HEK293T (cell line): ENCODE measurements at regions not wholly inside any gene's neighbourhood (a gene's known extent, or its start where the extent isn't known, plus 50 kb on each side); places are given as distances from the start of the nearest gene placed in this dataset.
"Not testable (repeated sequence)": the region's sequence is repeated elsewhere in the genome, so short reads cannot be mapped to it uniquely, and the experiment has no call there.

Experiments
- CTCF ChIA-PET: fragments of 350-600 bp; formaldehyde crosslinking; extraction: SDS; loops from one replicate; lab custom pipeline; 2021; ENCODE audit warnings: antibody characterized with exemption, inconsistent platforms; lab: Yijun Ruan, JAX
- POLR2A ChIA-PET: fragments of 350-600 bp; formaldehyde crosslinking; extraction: SDS; loops from one replicate; lab custom pipeline; 2020; ENCODE audit warnings: antibody characterized with exemption, inconsistent platforms; lab: Yijun Ruan, JAX
- DNase-seq: peaks from one replicate; pipeline ENCODE4 v3.0.0; 2012; ENCODE audit warnings: mixed read lengths; ENCODE audit errors: extremely low spot score
- ARNT ChIP-seq: fragments of 450-650 bp; IDR thresholded peaks from 2 replicates; pipeline ENCODE4 v1.6.1; 2017; ENCODE audit warnings: mild to moderate bottlenecking
- BHLHE40 ChIP-seq: fragments of 450-650 bp; IDR thresholded peaks from 2 replicates; pipeline ENCODE4 v1.6.1; 2016; ENCODE audit warnings: mild to moderate bottlenecking, moderate library complexity, borderline replicate concordance
- CTBP1 ChIP-seq: fragments of 450-650 bp; IDR thresholded peaks from 2 replicates; pipeline ENCODE4 v1.6.1; 2016; ENCODE audit warnings: borderline replicate concordance
- ELF4 ChIP-seq: fragments of 450-650 bp; IDR thresholded peaks from 2 replicates; pipeline ENCODE4 v1.6.1; 2017; ENCODE audit warnings: antibody characterized with exemption
- FOXA1 ChIP-seq: fragments of 450-650 bp; IDR thresholded peaks from 2 replicates; pipeline ENCODE4 v1.6.1; 2016; ENCODE audit warnings: mild to moderate bottlenecking
- FOXK2 ChIP-seq: fragments of 450-650 bp; IDR thresholded peaks from 2 replicates; pipeline ENCODE4 v1.6.1; 2016; ENCODE audit warnings: mild to moderate bottlenecking
- FOXM1 ChIP-seq: fragments of 450-650 bp; IDR thresholded peaks from 2 replicates; pipeline ENCODE4 v1.6.1; 2017; ENCODE audit warnings: mild to moderate bottlenecking, borderline replicate concordance
- HDGF ChIP-seq: fragments of 450-650 bp; IDR thresholded peaks from 2 replicates; pipeline ENCODE4 v1.6.1; 2017; ENCODE audit warnings: antibody characterized with exemption, borderline replicate concordance
- L3MBTL2 ChIP-seq: fragments of 450-650 bp; conservative IDR thresholded peaks from 2 replicates; pipeline ENCODE4 v1.6.1; 2016; ENCODE audit warnings: mild to moderate bottlenecking
- LEF1 ChIP-seq: fragments of 450-650 bp; IDR thresholded peaks from 2 replicates; pipeline ENCODE4 v1.6.1; 2017; ENCODE audit warnings: mild to moderate bottlenecking, borderline replicate concordance
- NFRKB ChIP-seq: fragments of 450-650 bp; IDR thresholded peaks from 2 replicates; pipeline ENCODE4 v1.6.1; 2016; ENCODE audit warnings: mild to moderate bottlenecking, moderate library complexity
- SP1 ChIP-seq: fragments of 450-650 bp; IDR thresholded peaks from 2 replicates; pipeline ENCODE4 v1.6.1; 2017
- SUZ12 ChIP-seq: fragments of 450-650 bp; IDR thresholded peaks from 2 replicates; pipeline ENCODE4 v1.6.1; 2016; ENCODE audit warnings: mild to moderate bottlenecking
- TARDBP ChIP-seq: fragments of 450-650 bp; IDR thresholded peaks from 2 replicates; pipeline ENCODE4 v1.6.1; 2016
- ZNF384 ChIP-seq: fragments of 450-650 bp; IDR thresholded peaks from 2 replicates; pipeline ENCODE4 v1.6.1; 2016
- TF ChIP-seq, protein P1 (sequence below): fragments of 450-650 bp; IDR thresholded peaks from 2 replicates; pipeline ENCODE4 v1.6.1; 2016

DNA sequence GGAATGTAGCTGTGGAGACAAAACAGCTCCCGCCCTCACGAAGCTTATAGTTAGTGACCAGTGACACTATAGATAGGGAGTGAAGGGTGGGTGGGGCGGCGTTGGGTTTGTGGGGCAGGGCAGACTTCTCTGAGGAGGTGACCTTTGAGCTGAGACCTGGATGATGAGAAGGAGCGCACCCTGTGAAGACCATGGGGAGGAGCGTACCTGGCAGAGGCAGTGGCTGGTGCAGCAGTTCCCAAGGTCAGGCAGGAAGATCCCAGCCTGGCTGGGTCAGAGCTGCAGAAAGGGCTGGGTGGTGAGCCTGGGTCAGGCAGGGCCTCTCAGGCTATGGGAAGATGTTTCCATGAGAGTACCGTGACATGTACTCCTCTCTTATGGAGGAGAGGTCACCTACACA is 135.0 kb upstream of the RCN1 start:
- no peak for TF ChIP-seq FOXA1
- TF ChIP-seq SUZ12: no peak
- no peak for TF ChIP-seq FOXM1
- no peak for TF ChIP-seq ZNF384
- TF ChIP-seq, protein P1, sequence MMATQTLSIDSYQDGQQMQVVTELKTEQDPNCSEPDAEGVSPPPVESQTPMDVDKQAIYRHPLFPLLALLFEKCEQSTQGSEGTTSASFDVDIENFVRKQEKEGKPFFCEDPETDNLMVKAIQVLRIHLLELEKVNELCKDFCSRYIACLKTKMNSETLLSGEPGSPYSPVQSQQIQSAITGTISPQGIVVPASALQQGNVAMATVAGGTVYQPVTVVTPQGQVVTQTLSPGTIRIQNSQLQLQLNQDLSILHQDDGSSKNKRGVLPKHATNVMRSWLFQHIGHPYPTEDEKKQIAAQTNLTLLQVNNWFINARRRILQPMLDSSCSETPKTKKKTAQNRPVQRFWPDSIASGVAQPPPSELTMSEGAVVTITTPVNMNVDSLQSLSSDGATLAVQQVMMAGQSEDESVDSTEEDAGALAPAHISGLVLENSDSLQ: no peak
- no peak for TF ChIP-seq BHLHE40
- no peak for TF ChIP-seq NFRKB
- TF ChIP-seq LEF1: no peak
- no peak for TF ChIP-seq SP1
- TF ChIP-seq FOXK2: no peak
- CTCF ChIA-PET: interaction anchor here (0.7 kb wide), 1 partner anchor 25 kb away, joined by 3 read pairs; no protein-coding TSS in a partner anchor
- DNase-seq: no peak
- POLR2A ChIA-PET: no interaction called here

GRCh38 chr11:31953803-31954327 is 137.0 kb upstream of the RCN1 start:
- ChIA-PET POLR2A (no interaction called here), CTCF (no interaction called here)
- no peak for DNase-seq
- TF ChIP-seq, protein P1: no peak
- TF ChIP-seq ARNT: no peak
- TF ChIP-seq FOXA1: no peak
- TF ChIP-seq LEF1: no peak
- no peak for TF ChIP-seq BHLHE40
- no peak for TF ChIP-seq ELF4
- TF ChIP-seq NFRKB: no peak
- no peak for TF ChIP-seq CTBP1
- TF ChIP-seq L3MBTL2: no peak
- no peak for TF ChIP-seq SP1

GRCh38 chr11:31949733-31950200 is 138.6 kb upstream of the PAX6 start:
- CTCF ChIA-PET, DNase-seq, POLR2A ChIA-PET: not testable (repeated sequence)

GRCh38 chr11:31947051-31947450 is 135.9 kb upstream of the PAX6 start:
- no peak for DNase-seq
- TF ChIP-seq SUZ12: no peak
- TF ChIP-seq ZNF384: no peak
- ChIA-PET CTCF (no interaction called here), POLR2A (no interaction called here)

DNA sequence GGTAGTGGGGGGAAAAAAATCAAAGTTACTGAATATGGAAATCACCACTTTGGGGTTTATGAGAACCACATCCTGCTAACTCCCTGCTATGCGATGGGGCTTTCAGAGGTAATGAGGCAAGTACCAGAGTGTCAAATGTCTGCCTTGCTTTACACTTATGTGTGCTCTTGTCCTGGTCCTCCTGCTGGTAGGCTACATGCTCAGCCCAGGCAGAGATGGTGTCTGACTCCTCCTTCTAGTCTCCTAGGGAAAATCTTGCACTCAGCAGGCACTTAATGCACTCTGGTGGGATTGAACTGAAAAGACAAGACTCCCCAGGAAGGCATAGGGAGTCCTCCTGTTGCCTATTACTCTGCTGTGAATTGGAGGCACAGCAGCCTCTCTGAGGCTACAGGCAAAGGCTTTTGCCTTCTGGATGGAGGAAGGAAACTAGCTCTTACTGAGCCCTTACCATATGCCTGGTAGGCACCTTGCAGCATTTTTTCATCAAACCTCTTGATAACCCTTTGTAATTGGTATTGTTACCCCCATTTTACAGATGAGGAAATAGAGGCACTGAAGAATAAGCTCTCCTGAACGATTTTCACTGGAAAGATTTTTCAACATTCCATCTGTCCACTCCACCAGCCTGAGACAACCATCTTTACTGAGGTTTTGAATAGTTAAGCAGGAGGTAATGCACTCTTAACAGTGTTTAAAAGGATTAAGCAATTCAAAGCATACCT is 132.1 kb upstream of the PAX6 start:
- TF ChIP-seq NFRKB: no peak
- TF ChIP-seq HDGF: no peak
- TF ChIP-seq SP1: no peak
- TF ChIP-seq SUZ12: no peak
- no peak for TF ChIP-seq CTBP1
- no peak for TF ChIP-seq BHLHE40
- TF ChIP-seq LEF1: no peak
- no peak for TF ChIP-seq ZNF384
- no peak for TF ChIP-seq FOXM1
- TF ChIP-seq ARNT: no peak
- TF ChIP-seq L3MBTL2: no peak
- TF ChIP-seq, protein P1: no peak
- TF ChIP-seq FOXA1: no peak
- no peak for TF ChIP-seq FOXK2
- TF ChIP-seq TARDBP: no peak
- no peak for TF ChIP-seq ELF4
- CTCF ChIA-PET: interaction anchor here (0.6 kb wide), 1 partner anchor 107 kb away, joined by 3 read pairs; no protein-coding TSS in a partner anchor

GRCh38 chr11:31940371-31941037 is 129.4 kb upstream of the PAX6 start:
- no peak for DNase-seq
- CTCF ChIA-PET: no interaction called here
- POLR2A ChIA-PET: no interaction called here

More for the DNA sequence above, 132.1 kb upstream of the PAX6 start:
- no peak for DNase-seq
- POLR2A ChIA-PET: no interaction called here

DNA sequence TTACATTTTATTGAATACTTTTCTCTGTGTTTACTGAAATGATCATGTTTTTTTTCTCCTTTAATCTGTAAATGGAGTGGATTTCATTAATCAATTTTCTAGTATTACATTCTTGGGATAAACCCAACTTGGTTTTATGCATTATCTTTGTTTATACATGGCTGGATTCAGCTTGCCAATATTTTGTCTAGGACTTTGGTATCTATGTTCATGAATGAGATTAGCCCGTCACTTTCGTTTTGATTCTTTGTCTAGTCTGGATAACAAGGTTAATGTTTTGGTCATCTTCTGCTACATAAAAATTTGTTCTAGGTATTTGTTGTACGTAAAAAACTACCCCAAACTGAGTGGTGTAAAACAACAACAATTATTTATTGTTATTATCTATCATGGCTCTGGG is 127.9 kb upstream of the PAX6 start:
- no peak for TF ChIP-seq ELF4
- TF ChIP-seq HDGF: no peak
- TF ChIP-seq ZNF384: no peak
- TF ChIP-seq SP1: no peak
- TF ChIP-seq CTBP1: no peak
- TF ChIP-seq, protein P1: no peak
- TF ChIP-seq FOXK2: no peak
- no peak for TF ChIP-seq FOXA1
- no peak for TF ChIP-seq LEF1
- DNase-seq: no peak
- POLR2A ChIA-PET: no interaction called here
- CTCF ChIA-PET: interaction anchor here (0.8 kb wide), 1 partner anchor 542 kb away, joined by 4 read pairs; no protein-coding TSS in a partner anchor

More at GRCh38 chr11:31940371-31941037, 129.4 kb upstream of the PAX6 start:
- TF ChIP-seq NFRKB: no peak
